NB4 (cell line): ENCODE measurements at regions not wholly inside any gene's neighbourhood (a gene's known extent, or its start where the extent isn't known, plus 50 kb on each side); places are given as distances from the start of the nearest gene placed in this dataset.

ENCODE experiments used
- CTCF ChIP-seq: IDR thresholded peaks from one replicate; pipeline ENCODE4 v1.5.1; 2012; ENCODE audit warnings: low read depth, low read length
- MAX ChIP-seq: IDR thresholded peaks from 2 replicates; pipeline ENCODE4 v1.6.1; 2011; ENCODE audit warnings: low read depth, low read length
- MYC ChIP-seq: IDR thresholded peaks from 2 replicates; pipeline ENCODE4 v1.6.1; 2011; ENCODE audit warnings: low read depth, low read length

GRCh38 chrX:40314070-40314469 is 216.3 kb upstream of the BCOR start:
- TF ChIP-seq CTCF (no peak), MAX (no peak), MYC (no peak)
